GM23248 (cell line): ENCODE measurements at regions not wholly inside any gene's neighbourhood (a gene's known extent, or its start where the extent isn't known, plus 50 kb on each side); places are given as distances from the start of the nearest gene placed in this dataset.

Experiments used
- DNase-seq: peaks from one replicate; pipeline ENCODE4 v3.0.0-alpha.2; 2015
- H2AFZ ChIP-seq: fragments of 200-600 bp; sonication (generic); 2 replicates; pipeline ENCODE4 v1.6.1; 2016; ENCODE audit warnings: antibody characterized with exemption
- H3F3A ChIP-seq: fragments of 200-600 bp; sonication (generic); 2 replicates; pipeline ENCODE4 v1.6.1; 2016; ENCODE audit warnings: mild to moderate bottlenecking, antibody characterized with exemption, mixed run types; ENCODE audit not compliant: insufficient read depth
- H3K27ac ChIP-seq: fragments of 200-600 bp; sonication (generic); 2 replicates; pipeline ENCODE4 v1.5.1; 2016; ENCODE audit warnings: mild to moderate bottlenecking
- H3K27me3 ChIP-seq: fragments of 200-600 bp; sonication (generic); replicated peaks from 2 replicates; pipeline ENCODE4 v1.6.1; 2016; ENCODE audit warnings: mild to moderate bottlenecking; ENCODE audit not compliant: insufficient read depth
- H3K36me3 ChIP-seq: fragments of 200-600 bp; sonication (generic); 2 replicates; pipeline ENCODE4 v1.6.1; 2016; ENCODE audit warnings: low read depth, mild to moderate bottlenecking
- H3K4me1 ChIP-seq: fragments of 200-600 bp; sonication (generic); 2 replicates; pipeline ENCODE4 v1.6.1; 2016; ENCODE audit warnings: mild to moderate bottlenecking; ENCODE audit not compliant: insufficient read depth
- H3K4me2 ChIP-seq: fragments of 200-600 bp; sonication (generic); one replicate; pipeline ENCODE4 v1.6.1; 2016; ENCODE audit warnings: mild to moderate bottlenecking; ENCODE audit not compliant: unreplicated experiment
- H3K4me3 ChIP-seq: fragments of 200-600 bp; sonication (generic); 2 replicates; pipeline ENCODE4 v1.5.1; 2016; ENCODE audit warnings: mild to moderate bottlenecking
- H3K79me2 ChIP-seq: fragments of 200-600 bp; sonication (generic); 2 replicates; pipeline ENCODE4 v1.6.1; 2016; ENCODE audit warnings: mild to moderate bottlenecking; ENCODE audit not compliant: insufficient read depth
- H3K9ac ChIP-seq: fragments of 200-600 bp; sonication (generic); 2 replicates; pipeline ENCODE4 v1.6.1; 2016; ENCODE audit warnings: mild to moderate bottlenecking
- H3K9me2 ChIP-seq: fragments of 200-600 bp; sonication (generic); 2 replicates; pipeline ENCODE4 v1.6.1; 2016; ENCODE audit warnings: mixed run types, mild to moderate bottlenecking, moderate library complexity; ENCODE audit not compliant: insufficient read depth
- H3K9me3 ChIP-seq: fragments of 200-600 bp; sonication (generic); one replicate; pipeline ENCODE4 v1.6.1; 2017; ENCODE audit warnings: low read depth
- H4K20me1 ChIP-seq: fragments of 200-600 bp; sonication (generic); 2 replicates; pipeline ENCODE4 v1.6.0; 2016; ENCODE audit not compliant: insufficient read depth
- EZH2 ChIP-seq: fragments of 200-600 bp; sonication (generic); IDR thresholded peaks from 2 replicates; pipeline ENCODE4 v1.6.1; 2018; ENCODE audit warnings: antibody characterized with exemption, mild to moderate bottlenecking; ENCODE audit not compliant: insufficient read depth, poor library complexity, severe bottlenecking
- EZH2phosphoT487 ChIP-seq: fragments of 200-600 bp; sonication (generic); IDR thresholded peaks from 2 replicates; pipeline ENCODE4 v1.6.1; 2018; ENCODE audit warnings: antibody characterized with exemption, moderate library complexity, mild to moderate bottlenecking, low read depth; ENCODE audit not compliant: insufficient read depth
- WGBS, 2 experiments: methylation state at CpG; one replicate each; pipeline ENCODE4 v1.1.6; 2015 to 2017; ENCODE audit warnings: low lambda C conversion rate in 2 of 2, low coverage in 1 of 2; ENCODE audit errors: missing lambda C conversion rate in 2 of 2; 5-methylcytosine and 5-hydroxymethylcytosine counted together
- in situ Hi-C: fragments of 300-500 bp; cut with MboI; formaldehyde crosslinking; loops from 2 replicates; pipeline ENCODE4 v1.15.0; 2020

GRCh38 chr10:113292743-113293142, 260.1 kb upstream of the HABP2 start:
- Histone ChIP-seq H2AFZ (no peak overlapping the region), H3K9me2 (no peaks in the 10 kb centered on the region), H3K4me3 (no peak overlapping the region), H3K27me3 (no peaks in the 10 kb centered on the region), H3F3A (0 out of 2 replicates have a peak, but pooled peaks cover 2% of the 10 kb centered on the region), H3K4me2 (no peak overlapping the region), H3K4me1 (peaks cover 9% of the 10 kb centered on the region), H3K9me3 (no peaks in the 10 kb centered on the region), H3K79me2 (no peaks in the 10 kb centered on the region), H3K27ac (no peak overlapping the region), H4K20me1 (no peaks in the 10 kb centered on the region), H3K36me3 (no peaks in the 10 kb centered on the region), H3K9ac (no peak overlapping the region)
- WGBS, 2 experiments, result 94 to 95% methylated on average over 5 of the region's 5 CpGs
- in situ Hi-C loops, result no loop called here
- TF ChIP-seq EZH2phosphoT487 (no peak), EZH2 (no peak)
- no peak for DNase-seq

- H3K9me2 ChIP-seq, result no peaks in the 10 kb centered on the region
- no peak overlapping the region for H3K27ac ChIP-seq
- H3K9me3 ChIP-seq, result no peaks in the 10 kb centered on the region
- H3K4me2 ChIP-seq, result no peak overlapping the region
- 90 to 93% methylated on average over 4 of the region's 4 CpGs for whole genome bisulfite sequencing, 2 experiments
- H3F3A ChIP-seq, result 0 out of 2 replicates have a peak, but pooled peaks cover 6% of the 10 kb centered on the region
- TF ChIP-seq EZH2phosphoT487 (no peak), EZH2 (no peak)
- DNase-seq, result no peak
- no peaks in the 10 kb centered on the region for H3K27me3 ChIP-seq
- no peak overlapping the region for H3K4me3 ChIP-seq
- no peaks in the 10 kb centered on the region for H3K36me3 ChIP-seq
- no peaks in the 10 kb centered on the region for H3K79me2 ChIP-seq
- no peak overlapping the region for H2AFZ ChIP-seq
- peaks cover 13% of the 10 kb centered on the region for H3K4me1 ChIP-seq
- H4K20me1 ChIP-seq, result no peaks in the 10 kb centered on the region
- no peak overlapping the region for H3K9ac ChIP-seq
- in situ Hi-C loops, result no loop called here
These were observed 259.7 kb upstream of the HABP2 start for GRCh38 chr10:113293167-113293566.

GRCh38 chr10:113294868-113295267, 258.0 kb upstream of the HABP2 start:
- no peaks in the 10 kb centered on the region for H3K9me3 ChIP-seq
- TF ChIP-seq EZH2, result no peak
- TF ChIP-seq EZH2phosphoT487, result no peak
- no peak overlapping the region for H3K4me2 ChIP-seq
- H3K36me3 ChIP-seq, result no peaks in the 10 kb centered on the region
- no peaks in the 10 kb centered on the region for H3K27me3 ChIP-seq
- H3K9me2 ChIP-seq, result no peaks in the 10 kb centered on the region
- H3K27ac ChIP-seq, result no peak overlapping the region
- no peak overlapping the region for H3K9ac ChIP-seq
- peaks cover 13% of the 10 kb centered on the region for H3K4me1 ChIP-seq
- no peaks in the 10 kb centered on the region for H3K79me2 ChIP-seq
- H4K20me1 ChIP-seq, result no peaks in the 10 kb centered on the region
- H3F3A ChIP-seq, result 0 out of 2 replicates have a peak, but pooled peaks cover 7% of the 10 kb centered on the region
- H3K4me3 ChIP-seq, result no peak overlapping the region
- no peak overlapping the region for H2AFZ ChIP-seq
- no peak for DNase-seq
- WGBS, 2 experiments, result 62 to 65% methylated on average over 3 of the region's 3 CpGs
- in situ Hi-C loops, result no loop called here

DNA sequence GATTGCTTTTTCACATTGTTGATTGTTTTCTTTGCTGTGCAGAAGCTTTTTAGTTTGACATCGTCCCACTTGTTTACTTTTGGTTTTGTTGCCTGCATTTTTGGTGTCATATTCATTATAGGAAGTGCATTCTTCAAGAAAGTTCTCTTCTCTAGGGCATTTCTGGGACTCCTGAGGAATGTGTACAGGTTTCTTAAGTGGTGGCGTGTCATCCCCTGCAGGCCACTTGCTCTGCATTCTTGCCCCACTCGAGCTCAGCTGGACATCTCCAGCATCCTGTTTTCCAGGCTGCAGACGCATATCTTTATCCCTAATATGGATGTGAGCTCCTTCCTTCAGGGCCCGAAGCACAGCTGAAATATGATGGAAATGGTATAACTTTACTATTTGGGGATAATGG, 255.6 kb upstream of the HABP2 start:
- H3K9me2 ChIP-seq, result no peaks in the 10 kb centered on the region
- H3K27ac ChIP-seq, result no peak overlapping the region
- peak overlapping the region; percentile 55 for H3K4me2 ChIP-seq
- H3K4me1 ChIP-seq, result peaks cover 13% of the 10 kb centered on the region
- no peaks in the 10 kb centered on the region for H3K36me3 ChIP-seq
- DNase-seq, result peak; percentile 64
- in situ Hi-C loops, result no loop called here
- 0 out of 2 replicates have a peak, but pooled peaks cover 7% of the 10 kb centered on the region for H3F3A ChIP-seq
- no peaks in the 10 kb centered on the region for H3K27me3 ChIP-seq
- H3K9ac ChIP-seq, result no peak overlapping the region
- peak overlapping the region; percentile 36 for H3K4me3 ChIP-seq
- 39 to 44% methylated on average over 5 of the region's 5 CpGs for WGBS, 2 experiments
- no peaks in the 10 kb centered on the region for H4K20me1 ChIP-seq
- TF ChIP-seq EZH2 (no peak), EZH2phosphoT487 (no peak)
- no peaks in the 10 kb centered on the region for H3K79me2 ChIP-seq
- H3K9me3 ChIP-seq, result no peaks in the 10 kb centered on the region
- H2AFZ ChIP-seq, result no peak overlapping the region

- Histone ChIP-seq H3K9me3 (no peaks in the 10 kb centered on the region), H3K79me2 (no peaks in the 10 kb centered on the region), H3K27me3 (no peaks in the 10 kb centered on the region), H2AFZ (no peak overlapping the region), H3K4me3 (no peak overlapping the region), H3K9me2 (no peaks in the 10 kb centered on the region), H3K4me2 (no peak overlapping the region), H3K9ac (no peak overlapping the region), H3K27ac (no peak overlapping the region), H3K4me1 (peaks cover 13% of the 10 kb centered on the region), H3F3A (0 out of 2 replicates have a peak, but pooled peaks cover 7% of the 10 kb centered on the region), H3K36me3 (no peaks in the 10 kb centered on the region), H4K20me1 (no peaks in the 10 kb centered on the region)
- no peak for DNase-seq
- TF ChIP-seq EZH2 (no peak), EZH2phosphoT487 (no peak)
- in situ Hi-C loops, result no loop called here
- 82 to 84% methylated on average over 6 of the region's 6 CpGs for WGBS, 2 experiments
These were observed 254.2 kb upstream of the HABP2 start for GRCh38 chr10:113298616-113299015.
